Left ventricle myocardium superior (tissue), 1 donor: ENCODE measurements at regions not wholly inside any gene's neighbourhood (a gene's known extent, or its start where the extent isn't known, plus 50 kb on each side); places are given as distances from the start of the nearest gene placed in this dataset.

Experiments
- ATAC-seq: fragments of 200-7000 bp; cut with Tn5 transposase; one replicate; pipeline ENCODE4 v1.9.1; 2020; ENCODE audit warnings: mild to moderate bottlenecking, moderate library complexity
- DNase-seq: peaks from one replicate; pipeline ENCODE4 v3.0.0-alpha.2; 2020
- intact Hi-C: fragments of 100-400 bp; cut with micrococcal nuclease; formaldehyde crosslinking; loops from one replicate; pipeline ENCODE4 v1.11.0; 2022
- donor health status: DM: no; HTN: yes; CAD: no; lungs with severe emphysema.

DNA sequence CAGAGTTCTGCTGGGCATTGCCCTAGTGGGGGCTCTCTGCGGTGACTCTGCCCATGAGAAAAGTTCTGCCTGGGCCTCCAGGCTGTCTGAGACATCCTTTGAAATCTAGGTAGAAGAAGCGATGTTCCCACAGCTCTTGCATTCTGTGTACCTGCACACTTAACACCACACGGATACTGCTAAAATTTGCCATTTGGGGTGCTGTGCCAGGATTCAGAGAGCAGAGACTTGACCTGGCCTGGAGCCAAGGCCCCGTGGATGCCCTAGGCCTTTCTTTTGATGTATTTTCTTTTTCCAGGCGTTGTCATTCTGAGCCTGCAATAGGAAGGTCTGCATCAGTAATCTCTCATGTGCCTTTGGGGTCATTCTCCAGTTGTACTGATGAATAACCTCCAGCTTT is 89.3 kb upstream of the IL12B start:
- no peak for DNase-seq
- no peak for ATAC-seq
- intact Hi-C loops: no loop called here

DNA sequence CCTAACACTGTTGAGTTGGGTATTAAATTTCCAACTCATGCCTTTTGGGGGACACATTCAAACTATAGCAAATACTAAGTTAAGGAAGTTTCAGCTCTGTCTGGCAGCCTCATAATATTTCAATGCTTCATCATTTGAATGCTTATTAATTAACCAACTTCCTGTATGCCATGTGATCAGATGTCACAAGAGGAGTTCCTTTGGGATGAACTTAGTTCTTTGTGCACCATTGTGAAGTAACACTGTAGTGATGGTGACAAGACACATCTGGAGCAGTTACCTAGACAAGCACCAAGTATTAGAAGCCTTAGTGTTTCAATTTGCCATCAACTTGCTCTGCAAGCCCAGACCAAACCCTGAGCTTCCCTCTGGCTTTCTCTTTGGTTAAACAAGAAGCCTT is 90.7 kb upstream of the IL12B start:
- intact Hi-C loops: loop anchor here (10.0 kb wide), 1 partner anchor 564 kb away; no protein-coding TSS in a partner anchor

DNA sequence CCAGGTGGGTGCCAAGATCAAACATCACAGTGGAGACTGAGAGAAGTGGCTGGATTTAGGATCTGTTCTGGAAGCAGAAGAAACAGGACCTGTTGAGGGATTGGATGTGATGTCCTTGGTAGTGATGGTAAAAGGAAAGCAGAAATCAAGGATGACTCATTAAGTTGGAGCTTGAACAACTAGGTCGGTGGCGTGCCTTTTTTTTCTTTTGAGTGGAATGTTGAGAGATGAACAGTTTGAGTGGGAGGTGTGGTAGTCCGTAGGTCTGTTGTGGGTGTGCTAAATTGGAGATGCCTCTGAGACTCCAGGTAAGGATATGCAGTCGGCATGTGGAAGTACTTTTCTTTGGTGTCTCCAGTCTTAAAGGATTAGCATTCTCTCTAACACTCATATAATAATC is 92.1 kb upstream of the IL12B start:
- ATAC-seq (no peak), DNase-seq (no peak)
- intact Hi-C loops: loop anchor here (10.0 kb wide), 1 partner anchor 562 kb away; no protein-coding TSS in a partner anchor

More for the DNA sequence above, 90.7 kb upstream of the IL12B start:
- no peak for DNase-seq
- ATAC-seq: no peak

DNA sequence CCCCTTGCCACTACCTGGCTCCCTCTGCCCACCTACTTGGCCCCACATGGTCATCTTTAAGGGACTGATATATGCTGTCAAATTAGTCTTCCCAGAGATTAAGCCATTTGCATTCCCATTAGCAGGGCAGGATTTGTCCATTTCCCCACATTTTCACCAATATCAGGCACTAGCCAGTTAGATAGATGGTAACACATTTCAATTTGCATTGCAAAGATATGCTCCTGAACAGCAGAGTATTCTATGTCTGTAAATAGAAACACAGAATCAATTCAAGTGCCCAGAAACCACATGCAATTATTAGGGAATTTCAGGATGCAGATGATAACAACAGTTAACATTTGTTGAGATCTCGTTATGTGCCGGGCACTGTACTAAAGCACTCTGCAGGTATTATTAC is 92.6 kb upstream of the IL12B start:
- ATAC-seq (no peak), DNase-seq (no peak)
- intact Hi-C loops: loop anchor here (10.0 kb wide), 1 partner anchor 562 kb away; no protein-coding TSS in a partner anchor

DNA sequence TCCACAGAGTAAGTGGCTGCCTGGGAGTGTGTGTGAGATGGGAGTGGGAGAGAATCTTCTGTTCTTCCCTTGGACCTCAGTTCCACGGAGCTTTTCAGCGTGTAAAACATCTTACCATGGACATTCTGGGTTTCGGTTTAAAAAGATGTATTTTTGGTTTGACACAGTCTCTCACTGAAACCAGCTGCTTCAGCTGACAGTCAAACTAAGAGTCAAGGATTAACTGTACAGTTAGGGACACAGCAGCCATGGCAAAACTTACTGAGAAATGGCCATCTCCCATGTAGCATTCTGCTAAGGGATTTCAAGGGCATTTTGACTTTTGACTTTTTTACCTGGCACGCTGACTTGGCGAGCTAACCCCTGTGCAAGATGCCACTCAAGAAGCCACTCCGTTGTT is 93.8 kb upstream of the IL12B start:
- DNase-seq: no peak
- no peak for ATAC-seq
- intact Hi-C loops: loop anchor here (10.0 kb wide), 1 partner anchor 561 kb away; no protein-coding TSS in a partner anchor

DNA sequence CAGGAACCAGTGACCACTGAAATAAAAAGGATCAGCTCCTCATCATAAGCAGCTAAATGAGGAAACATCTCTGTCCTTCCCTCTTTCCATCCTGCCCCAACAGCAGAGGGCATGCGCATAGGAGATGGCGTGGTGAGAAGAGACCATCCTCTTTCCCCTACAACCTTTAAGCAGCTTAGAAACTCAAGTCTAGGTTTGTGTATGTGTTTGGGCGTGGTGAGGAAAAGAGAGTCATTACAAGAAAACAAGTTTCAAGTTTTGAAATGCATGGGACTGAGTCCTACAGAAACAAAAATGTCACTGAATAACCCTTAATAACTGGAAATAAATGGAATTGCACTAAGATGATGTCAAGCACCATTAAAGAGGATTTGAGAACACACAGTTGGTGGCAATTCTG is 96.4 kb upstream of the IL12B start:
- DNase-seq (no peak), ATAC-seq (no peak)
- intact Hi-C loops: loop anchor here (10.0 kb wide), 1 partner anchor 558 kb away; no protein-coding TSS in a partner anchor

DNA sequence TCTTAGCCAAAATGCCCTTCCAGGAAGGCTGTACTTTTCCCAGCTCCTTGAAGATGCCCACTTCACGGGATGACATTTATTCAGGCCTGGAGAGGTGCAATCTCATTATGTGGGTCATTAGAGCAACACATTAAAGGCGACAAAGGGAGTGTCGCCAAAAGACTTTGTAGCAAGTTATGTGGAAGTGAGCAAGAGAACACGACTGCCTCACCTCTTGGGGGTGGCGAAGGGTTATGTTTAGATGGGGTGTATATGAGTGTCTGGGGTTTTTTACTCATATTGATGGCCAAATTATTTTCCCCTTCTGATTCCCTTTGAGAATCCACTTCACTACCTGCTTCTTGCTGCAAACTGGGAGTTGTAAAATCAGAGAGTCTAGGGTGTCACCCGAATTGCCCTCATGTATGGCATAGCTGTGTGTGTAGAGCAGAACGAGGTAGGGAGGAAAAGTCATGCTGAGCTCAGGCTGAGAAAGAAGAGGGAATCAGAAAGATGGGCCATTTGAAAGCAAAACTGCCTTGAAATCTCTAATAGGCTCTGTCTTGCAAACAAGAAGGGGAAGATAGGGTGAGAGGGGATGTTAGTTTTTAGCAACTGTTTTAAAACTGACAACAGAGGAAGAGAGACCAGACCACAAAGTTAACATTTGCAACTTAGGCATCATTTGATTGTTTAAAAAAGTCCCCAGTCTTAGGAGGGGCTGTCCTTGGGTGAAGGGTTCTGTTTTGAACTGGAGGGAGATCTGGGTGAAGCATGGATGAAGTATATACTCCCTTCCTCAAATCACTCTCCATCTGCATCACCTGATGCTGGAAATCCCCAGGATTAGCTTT is 97.1 kb upstream of the IL12B start:
- intact Hi-C loops: loop anchor here (10.0 kb wide), 1 partner anchor 557 kb away; no protein-coding TSS in a partner anchor
- no peak for ATAC-seq
- DNase-seq: no peak

DNA sequence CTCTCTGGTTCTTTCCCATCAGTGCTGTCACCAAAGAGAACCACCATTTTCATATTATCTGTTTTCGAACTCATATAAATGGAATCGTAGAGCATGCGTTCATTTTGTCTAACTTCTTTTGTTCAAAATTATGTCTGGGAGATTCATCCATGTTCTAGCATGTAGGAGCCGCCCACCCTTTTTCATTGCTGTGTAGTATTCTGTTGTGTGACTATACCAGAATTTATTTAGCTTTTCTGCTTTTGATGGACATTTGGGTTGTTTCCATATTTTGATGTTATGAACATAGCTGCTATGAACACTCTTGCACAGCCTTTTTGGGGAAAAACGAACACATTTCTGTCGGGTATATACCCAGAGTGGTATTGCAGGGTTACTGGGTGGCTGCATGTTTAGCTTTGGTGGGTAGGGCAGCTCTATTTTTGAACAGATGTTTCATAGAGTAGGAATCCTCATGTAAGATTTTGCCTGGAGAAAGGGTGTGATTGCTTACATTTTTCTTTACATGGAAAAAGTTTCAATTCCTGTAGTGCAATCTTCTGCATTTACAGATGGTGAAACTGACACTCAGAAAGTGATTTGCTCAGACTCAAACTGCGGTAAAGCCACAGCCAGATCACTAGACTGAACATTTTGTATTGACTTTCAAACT is 100.2 kb upstream of the IL12B start:
- DNase-seq (no peak), ATAC-seq (no peak)
- intact Hi-C loops: no loop called here

DNA sequence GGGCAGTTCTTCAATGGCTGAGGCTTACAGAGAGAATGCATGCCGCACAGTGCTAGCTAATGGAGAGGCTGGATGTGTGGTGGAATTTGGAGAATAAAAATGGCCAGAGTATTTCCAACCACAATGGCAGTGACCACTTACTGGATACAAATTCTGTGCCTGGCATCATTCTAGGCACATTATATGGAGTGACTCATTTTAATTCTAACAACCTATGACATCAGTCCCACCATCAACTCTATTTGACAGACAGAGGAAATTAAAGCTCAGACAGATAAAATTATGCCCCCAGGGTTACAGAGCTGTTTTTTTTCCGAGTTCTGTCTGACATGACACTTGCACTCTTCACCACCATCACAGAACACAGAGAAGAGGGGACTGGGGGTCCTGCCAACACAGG is 105.6 kb upstream of the IL12B start:
- intact Hi-C loops: no loop called here
- ATAC-seq (no peak), DNase-seq (no peak)

DNA sequence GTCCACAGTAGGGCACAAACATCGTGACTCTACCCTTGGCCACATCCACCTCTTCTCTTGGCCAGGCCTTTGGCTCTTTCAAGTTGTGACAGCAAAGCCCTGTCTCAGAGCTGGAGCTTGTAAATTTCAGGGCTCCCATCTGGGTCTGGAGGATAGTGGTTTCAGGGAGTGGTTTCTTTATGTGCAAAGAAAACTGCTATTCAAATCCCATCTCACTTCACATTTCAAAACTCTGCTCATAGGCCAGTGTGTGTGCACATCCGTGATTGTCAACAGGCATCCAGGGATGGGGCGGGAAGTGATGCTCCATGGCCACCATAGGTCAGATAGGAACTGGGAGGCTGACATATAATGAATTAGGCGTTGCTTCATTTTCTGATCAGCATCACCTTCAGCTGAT is 107.8 kb upstream of the IL12B start:
- no peak for ATAC-seq
- no peak for DNase-seq
- intact Hi-C loops: no loop called here

DNA sequence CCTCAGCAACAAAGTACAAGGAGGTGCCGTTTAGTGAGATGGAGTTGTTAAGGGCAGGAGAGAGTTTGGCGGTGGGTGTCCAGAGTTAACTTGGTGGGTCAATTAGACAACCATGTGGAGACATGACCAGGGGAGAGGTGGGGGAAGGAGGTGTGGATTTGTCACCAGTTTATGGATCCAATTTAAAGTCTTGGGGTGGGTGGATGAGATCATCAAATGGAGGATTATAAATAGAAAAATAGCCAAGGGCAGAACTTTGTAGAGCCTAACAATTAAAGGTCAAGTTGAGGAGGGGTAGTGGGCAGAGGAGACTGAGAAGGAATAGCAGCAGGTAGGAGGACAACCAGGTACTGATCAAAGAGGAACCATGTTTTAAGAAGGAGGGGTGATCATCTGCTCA is 108.7 kb upstream of the IL12B start:
- DNase-seq: no peak
- intact Hi-C loops: no loop called here
- no peak for ATAC-seq

DNA sequence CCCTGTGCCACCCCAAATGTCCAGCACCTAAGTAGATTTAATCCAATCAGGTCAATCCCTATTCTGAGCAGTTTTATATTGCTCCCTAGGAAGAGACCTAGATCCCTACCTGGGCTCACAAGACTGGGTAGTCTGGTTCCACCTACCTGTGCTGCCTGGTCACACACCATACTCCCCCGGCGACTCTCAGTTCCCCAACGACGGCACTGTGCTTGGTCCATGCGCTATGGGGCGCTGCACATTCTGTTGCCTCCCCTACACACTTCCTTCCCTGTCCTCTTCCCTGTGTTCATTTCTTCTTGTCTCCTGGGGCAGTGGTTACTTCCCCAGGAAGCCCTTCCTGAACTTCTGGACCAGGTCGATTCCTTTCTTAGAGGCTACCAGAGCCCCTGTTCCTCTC is 109.9 kb upstream of the IL12B start:
- DNase-seq: no peak
- intact Hi-C loops: loop anchor here (10.0 kb wide), 1 partner anchor 475 kb away; the partner anchor contains the start of gene ADRA1B
- ATAC-seq: no peak

DNA sequence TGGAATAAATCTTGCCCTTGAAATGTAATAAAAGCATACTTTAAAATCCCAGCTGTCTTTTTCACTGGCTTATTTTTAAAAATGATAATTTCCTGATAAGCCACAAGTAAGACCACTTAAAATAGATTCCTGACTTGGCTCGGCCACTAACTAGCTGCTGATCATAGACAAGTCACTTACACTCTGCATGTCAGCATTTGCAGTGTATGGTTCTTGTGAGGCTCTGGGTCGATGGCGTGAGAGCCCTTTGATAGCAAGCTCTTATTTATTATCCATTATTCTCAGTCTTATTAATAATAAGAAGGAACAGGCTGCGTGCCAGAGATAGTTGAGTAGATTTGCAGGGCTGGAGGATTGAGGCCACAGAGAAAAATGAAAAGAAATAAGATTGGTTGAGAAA is 110.7 kb upstream of the IL12B start:
- DNase-seq: no peak
- intact Hi-C loops: loop anchor here (10.0 kb wide), 1 partner anchor 474 kb away; the partner anchor contains the start of gene ADRA1B
- peak; percentile 75 for ATAC-seq

DNA sequence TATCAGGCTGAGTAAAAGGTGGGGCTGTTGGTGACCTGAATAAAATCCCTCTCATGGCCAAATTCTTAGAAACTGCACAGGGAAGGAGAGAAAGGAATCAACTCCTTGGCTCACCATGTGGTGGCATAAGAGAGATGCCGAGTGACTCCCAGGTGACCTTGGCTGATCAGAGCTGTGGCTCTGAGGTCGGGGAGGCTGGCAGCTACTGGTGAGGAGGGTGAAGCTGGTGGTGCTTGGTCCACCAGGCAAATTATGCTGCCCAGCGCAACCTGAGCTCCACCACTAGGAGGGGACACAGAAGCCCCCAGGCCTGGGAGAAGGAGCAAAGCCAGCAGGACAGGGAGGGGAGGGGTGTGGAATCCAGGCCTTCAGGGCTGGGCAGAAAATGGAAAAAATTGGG is 111.2 kb upstream of the IL12B start:
- peak; percentile 91 for ATAC-seq
- intact Hi-C loops: loop anchor here (10.0 kb wide), 1 partner anchor 473 kb away; the partner anchor contains the start of gene ADRA1B
- peak; percentile 57 for DNase-seq

DNA sequence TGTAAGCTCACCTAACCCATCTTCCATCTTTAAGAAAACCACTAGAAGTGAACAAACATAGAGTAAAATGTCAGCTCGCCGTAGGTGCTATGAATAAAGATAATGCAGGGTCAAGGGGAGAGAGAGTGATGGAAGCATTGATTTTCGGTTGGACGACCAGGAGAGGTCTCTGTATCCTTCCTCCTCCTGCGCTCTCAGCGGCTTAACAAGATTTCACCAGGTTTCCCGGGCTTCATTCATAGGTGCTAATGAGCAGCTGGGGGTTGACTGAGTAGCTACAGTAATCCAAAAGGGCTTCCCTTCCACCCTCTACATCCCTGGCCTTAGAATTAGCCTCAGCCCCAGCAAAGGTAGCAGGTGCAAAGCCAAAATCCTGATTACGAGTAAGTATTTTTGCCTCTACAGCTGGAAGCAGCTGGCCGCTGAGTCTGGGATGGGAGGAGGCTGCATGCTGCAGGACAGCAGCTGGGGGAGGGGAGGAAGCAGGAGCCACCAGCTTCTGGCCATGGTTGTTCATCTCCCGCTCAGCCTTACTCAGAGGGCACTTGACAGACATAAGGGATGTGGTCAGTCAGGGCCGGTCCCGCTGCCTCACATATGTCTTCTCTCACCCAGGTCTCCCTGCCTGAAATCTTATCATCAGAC is 112.0 kb upstream of the IL12B start:
- DNase-seq (peak; percentile 69), ATAC-seq (peak; percentile 56)
- intact Hi-C loops: loop anchor here (10.0 kb wide), 1 partner anchor 472 kb away; the partner anchor contains the start of gene ADRA1B

DNA sequence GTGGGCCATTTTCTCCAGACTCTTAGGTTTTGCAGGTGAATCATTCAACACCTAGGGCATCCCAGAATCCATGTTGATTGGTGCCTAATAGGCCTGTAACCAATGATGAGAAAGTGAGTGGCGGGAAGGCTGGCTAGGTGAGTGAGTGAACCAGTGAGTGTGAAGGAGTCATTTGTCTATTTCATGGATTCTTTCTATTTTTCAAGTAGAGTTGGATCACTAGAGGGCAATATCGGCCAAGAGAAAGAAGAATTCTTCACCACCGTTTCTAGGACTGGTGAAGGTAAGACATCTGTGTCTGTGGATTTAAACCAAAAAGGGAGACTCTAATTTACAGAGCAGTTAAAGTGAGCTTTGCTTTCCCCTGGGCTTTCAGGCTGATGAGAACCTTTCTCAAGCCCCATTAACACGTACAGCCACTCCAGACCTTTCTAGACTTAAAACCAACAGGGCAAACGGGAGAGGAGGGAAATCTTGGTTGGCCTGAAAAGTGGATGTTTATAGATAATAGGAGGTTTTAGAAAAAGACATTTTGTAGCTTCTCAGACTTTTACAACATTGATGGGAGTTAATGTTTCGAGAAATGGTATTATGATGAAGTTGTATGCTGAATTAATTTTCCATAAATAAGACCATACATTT is 114.3 kb upstream of the IL12B start:
- intact Hi-C loops: loop anchor here (10.0 kb wide), 1 partner anchor 470 kb away; the partner anchor contains the start of gene ADRA1B
- DNase-seq (no peak), ATAC-seq (no peak)

DNA sequence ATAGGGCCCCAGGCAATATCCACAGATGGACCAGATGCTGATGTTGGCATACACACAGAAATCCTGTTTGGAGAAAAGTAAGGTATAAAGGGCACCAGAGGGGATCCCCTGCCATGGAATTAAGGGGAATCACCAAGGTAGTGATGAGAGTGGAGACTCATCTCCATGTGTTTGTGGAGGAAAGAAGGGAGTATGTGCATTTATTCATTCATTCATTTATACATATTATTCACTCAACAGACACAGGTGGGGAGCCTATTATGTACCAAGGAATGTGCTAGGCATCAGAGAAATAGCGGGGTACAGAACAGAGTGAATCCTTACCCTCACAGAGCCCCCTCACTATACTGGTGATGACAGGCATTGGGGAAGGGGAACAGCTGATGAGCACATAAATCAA is 116.8 kb upstream of the IL12B start:
- intact Hi-C loops: loop anchor here (10.0 kb wide), 1 partner anchor 468 kb away; the partner anchor contains the start of gene ADRA1B
- DNase-seq (no peak), ATAC-seq (no peak)

DNA sequence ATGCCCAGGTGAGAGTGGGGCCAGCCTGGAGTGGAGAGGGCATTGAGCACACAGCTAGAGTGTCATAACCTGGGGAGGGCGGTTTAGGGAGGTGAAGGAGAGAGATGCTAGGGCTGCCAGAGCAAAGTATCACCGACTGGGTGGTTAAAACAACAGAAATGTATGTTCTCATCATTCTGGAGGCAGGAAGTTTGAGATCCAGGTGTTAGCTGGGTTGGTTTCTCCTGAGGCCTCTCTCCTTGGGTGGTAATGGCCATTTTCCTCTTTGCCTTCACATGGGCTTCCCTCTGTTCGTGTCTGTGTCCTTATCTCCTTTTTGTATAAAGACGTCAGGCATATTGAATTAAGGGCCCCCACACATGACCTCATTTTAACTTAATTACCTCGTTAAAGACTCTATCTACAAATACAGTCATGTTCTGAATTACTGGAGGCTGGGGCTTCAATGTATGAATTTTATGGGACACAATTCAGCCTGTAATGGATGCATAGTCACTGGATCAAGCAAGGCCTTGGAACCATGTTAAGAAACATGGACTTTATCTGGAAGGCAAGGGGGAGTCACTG is 118.6 kb upstream of the IL12B start:
- DNase-seq (no peak), ATAC-seq (no peak)
- intact Hi-C loops: loop anchor here (10.0 kb wide), 1 partner anchor 466 kb away; the partner anchor contains the start of gene ADRA1B

DNA sequence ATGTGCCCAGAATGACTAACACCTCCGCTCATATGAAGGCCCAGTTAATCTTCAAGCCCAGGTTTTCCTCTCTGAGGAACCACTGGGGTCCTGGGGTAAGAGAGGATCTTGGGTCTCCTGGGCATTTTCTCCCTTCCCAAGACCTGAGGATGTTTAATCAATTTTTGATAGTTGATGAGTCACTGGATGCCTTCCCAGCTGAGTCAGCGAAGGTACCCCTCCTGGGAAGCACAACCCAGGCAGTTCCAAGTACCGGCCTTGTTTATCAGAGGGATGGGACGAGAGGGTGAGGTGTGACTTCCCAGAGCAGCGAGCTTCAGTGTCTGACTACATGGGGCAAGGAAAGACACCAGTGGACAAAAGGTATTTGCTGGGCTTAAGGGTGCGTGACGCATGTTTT is 119.6 kb upstream of the IL12B start:
- DNase-seq (no peak), ATAC-seq (no peak)
- intact Hi-C loops: loop anchor here (10.0 kb wide), 1 partner anchor 465 kb away; the partner anchor contains the start of gene ADRA1B
